ENCODE measurements at regions not wholly inside any gene's neighbourhood (a gene's known extent, or its start where the extent isn't known, plus 50 kb on each side); places are given as distances from the start of the nearest gene placed in this dataset.

DNA sequence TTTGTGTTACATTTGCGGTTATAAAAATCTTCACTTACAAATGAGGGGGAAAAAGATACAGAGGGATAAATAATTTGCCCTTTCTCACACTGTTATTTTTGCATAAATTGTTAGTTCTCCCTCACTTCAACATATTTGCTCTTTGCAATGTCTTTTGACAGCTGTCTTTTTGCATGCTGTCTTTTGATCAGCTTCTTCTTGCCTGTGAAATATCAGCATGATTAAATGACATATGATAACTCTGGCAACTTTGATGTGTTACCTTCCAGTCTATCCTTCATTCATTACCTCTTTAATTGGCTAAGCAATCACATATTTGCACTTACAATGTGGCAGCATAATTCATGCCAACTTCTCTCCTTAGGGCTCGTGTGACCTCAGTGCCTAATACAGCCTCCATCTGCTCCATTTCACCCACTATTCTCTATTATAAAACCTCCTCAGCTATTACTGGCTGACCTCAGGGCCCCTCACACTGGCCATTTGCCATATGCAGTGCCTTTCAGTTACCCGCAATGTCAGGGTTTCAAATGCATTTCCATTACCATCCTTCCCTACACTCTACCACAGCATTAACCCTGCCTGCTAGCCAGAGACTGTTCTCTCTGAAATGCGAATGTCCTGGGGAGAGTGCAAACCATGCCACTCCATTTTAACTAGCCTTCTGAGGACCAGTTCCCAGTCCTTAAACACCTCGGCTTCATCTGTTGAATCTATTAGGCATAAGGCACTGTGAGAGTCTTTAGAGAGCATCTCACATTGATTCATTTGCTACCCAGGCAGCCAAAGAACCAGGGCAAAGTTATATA is 1056.6 kb upstream of the CHAC2 start:
- TF ChIP-seq TAF1 (IDR thresholded peaks at IDR 0.05; ENCODE audit: borderline replicate concordance, insufficient read depth, low read length): no peak
- no peak for TF ChIP-seq FOXP2 (optimal IDR thresholded peaks at IDR 0.05; ENCODE audit: borderline replicate concordance, extremely low read depth, extremely low read length, insufficient read depth)
- TF ChIP-seq, protein P1, sequence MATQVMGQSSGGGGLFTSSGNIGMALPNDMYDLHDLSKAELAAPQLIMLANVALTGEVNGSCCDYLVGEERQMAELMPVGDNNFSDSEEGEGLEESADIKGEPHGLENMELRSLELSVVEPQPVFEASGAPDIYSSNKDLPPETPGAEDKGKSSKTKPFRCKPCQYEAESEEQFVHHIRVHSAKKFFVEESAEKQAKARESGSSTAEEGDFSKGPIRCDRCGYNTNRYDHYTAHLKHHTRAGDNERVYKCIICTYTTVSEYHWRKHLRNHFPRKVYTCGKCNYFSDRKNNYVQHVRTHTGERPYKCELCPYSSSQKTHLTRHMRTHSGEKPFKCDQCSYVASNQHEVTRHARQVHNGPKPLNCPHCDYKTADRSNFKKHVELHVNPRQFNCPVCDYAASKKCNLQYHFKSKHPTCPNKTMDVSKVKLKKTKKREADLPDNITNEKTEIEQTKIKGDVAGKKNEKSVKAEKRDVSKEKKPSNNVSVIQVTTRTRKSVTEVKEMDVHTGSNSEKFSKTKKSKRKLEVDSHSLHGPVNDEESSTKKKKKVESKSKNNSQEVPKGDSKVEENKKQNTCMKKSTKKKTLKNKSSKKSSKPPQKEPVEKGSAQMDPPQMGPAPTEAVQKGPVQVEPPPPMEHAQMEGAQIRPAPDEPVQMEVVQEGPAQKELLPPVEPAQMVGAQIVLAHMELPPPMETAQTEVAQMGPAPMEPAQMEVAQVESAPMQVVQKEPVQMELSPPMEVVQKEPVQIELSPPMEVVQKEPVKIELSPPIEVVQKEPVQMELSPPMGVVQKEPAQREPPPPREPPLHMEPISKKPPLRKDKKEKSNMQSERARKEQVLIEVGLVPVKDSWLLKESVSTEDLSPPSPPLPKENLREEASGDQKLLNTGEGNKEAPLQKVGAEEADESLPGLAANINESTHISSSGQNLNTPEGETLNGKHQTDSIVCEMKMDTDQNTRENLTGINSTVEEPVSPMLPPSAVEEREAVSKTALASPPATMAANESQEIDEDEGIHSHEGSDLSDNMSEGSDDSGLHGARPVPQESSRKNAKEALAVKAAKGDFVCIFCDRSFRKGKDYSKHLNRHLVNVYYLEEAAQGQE (IDR thresholded peaks at IDR 0.05; ENCODE audit: insufficient read depth in 1 of 2, low read depth in 2 of 2, low read length in 2 of 2): no peak
- TF ChIP-seq SIN3A (IDR thresholded peaks at IDR 0.05; ENCODE audit: borderline replicate concordance, insufficient read depth, low read length): no peak
- TF ChIP-seq POLR2AphosphoS5 (IDR thresholded peaks at IDR 0.05; ENCODE audit: low read depth, low read length): no peak

DNA sequence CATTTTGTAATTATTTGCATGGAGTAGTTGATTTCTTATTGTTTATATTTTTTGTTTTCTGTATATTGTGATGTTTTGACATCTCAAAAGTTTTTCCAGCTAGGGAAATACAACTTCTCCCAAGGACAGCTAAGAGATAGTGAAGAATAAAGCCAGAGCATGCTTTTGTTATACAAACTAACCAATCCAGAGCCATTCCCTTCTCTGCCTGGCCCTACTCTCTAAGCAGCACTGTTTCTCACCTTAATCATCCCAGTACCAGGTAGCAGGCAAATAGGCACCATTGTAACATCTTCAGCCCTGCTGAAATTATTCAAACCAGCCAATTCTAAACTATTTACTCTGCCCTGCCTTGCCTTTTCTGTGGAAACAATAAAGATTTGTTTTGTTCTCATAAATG is 1063.4 kb upstream of the CHAC2 start:
- TF ChIP-seq FOXP2 (optimal IDR thresholded peaks at IDR 0.05; ENCODE audit: borderline replicate concordance, extremely low read depth, extremely low read length, insufficient read depth) (no peak), SIN3A (IDR thresholded peaks at IDR 0.05; ENCODE audit: borderline replicate concordance, insufficient read depth, low read length) (no peak)

DNA sequence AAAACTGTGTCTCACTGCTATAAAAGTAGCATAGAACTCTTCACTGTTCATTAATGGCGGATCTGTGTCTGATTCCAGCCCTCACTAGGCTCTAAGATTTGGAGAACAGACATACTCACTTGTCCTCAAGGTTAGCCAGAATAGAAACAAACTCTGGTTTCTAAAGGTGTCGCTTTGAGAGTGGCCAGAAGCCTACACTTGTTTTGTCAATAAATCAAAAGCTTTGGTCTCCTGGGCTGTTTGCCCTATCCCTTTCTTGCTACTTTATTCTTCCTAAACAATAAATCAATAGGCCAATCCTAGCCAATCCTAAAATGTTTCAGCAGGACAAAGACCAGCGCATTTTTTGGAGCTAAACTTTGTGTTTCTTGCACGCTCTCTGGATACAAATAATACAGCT is 1064.6 kb upstream of the CHAC2 start:
- TF ChIP-seq, protein P1 (IDR thresholded peaks at IDR 0.05; ENCODE audit: insufficient read depth in 1 of 2, low read depth in 2 of 2, low read length in 2 of 2): no peak
- TF ChIP-seq FOXP2 (optimal IDR thresholded peaks at IDR 0.05; ENCODE audit: borderline replicate concordance, extremely low read depth, extremely low read length, insufficient read depth) (no peak), TAF1 (IDR thresholded peaks at IDR 0.05; ENCODE audit: borderline replicate concordance, insufficient read depth, low read length) (no peak), POLR2AphosphoS5 (IDR thresholded peaks at IDR 0.05; ENCODE audit: low read depth, low read length) (no peak)

DNA sequence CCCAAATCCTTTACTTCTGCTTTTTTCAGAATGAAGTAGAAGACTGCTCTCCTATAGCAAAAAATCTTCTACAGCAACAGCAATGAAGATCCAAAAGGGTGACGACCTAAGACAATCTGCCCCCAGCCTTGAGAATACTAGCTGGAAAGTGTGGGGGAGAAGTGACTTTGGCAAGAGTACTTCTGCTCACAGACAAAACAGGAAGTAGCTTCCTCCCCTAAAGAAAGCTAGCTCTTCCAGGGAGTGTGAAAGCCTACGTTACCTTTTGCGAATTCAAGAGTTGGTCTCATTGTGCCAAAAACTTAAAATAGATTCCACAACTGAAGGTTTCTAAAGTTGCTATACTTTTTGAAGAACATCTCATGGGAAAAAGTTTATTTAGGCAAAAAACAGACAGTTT is 1069.2 kb upstream of the CHAC2 start:
- no peak for TF ChIP-seq FOXP2 (optimal IDR thresholded peaks at IDR 0.05; ENCODE audit: borderline replicate concordance, extremely low read depth, extremely low read length, insufficient read depth)
- no peak for TF ChIP-seq TAF1 (IDR thresholded peaks at IDR 0.05; ENCODE audit: borderline replicate concordance, insufficient read depth, low read length)
- TF ChIP-seq, protein P1 (IDR thresholded peaks at IDR 0.05; ENCODE audit: insufficient read depth in 1 of 2, low read depth in 2 of 2, low read length in 2 of 2): no peak
- no peak for TF ChIP-seq SIN3A (IDR thresholded peaks at IDR 0.05; ENCODE audit: borderline replicate concordance, insufficient read depth, low read length)
- no peak for TF ChIP-seq POLR2AphosphoS5 (IDR thresholded peaks at IDR 0.05; ENCODE audit: low read depth, low read length)

DNA sequence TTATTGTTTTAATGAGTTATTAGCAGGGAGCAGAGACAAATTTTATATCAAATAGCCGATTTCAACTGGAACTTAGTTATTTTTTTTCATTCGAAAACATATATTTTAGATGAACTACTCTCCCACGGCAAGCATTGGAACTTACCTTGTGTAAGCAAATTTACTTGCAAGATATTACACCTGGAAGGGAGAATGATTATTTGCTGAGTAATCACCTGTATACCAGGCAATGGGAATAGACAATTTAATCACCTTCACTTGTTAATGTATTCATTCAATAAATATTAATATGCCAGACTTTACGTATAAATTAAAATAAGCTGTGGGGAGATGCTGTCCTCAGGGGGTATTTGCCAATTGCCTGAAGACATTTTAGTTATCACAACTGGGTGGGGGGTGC is 1069.9 kb upstream of the CHAC2 start:
- TF ChIP-seq POLR2AphosphoS5 (IDR thresholded peaks at IDR 0.05; ENCODE audit: low read depth, low read length) (no peak), FOXP2 (optimal IDR thresholded peaks at IDR 0.05; ENCODE audit: borderline replicate concordance, extremely low read depth, extremely low read length, insufficient read depth) (no peak), SIN3A (IDR thresholded peaks at IDR 0.05; ENCODE audit: borderline replicate concordance, insufficient read depth, low read length) (no peak), TAF1 (IDR thresholded peaks at IDR 0.05; ENCODE audit: borderline replicate concordance, insufficient read depth, low read length) (no peak)
- TF ChIP-seq, protein P1 (IDR thresholded peaks at IDR 0.05; ENCODE audit: insufficient read depth in 1 of 2, low read depth in 2 of 2, low read length in 2 of 2): no peak

Measured in PFSK-1 (cell line).